ENCODE measurements at regions not wholly inside any gene's neighbourhood (a gene's known extent, or its start where the extent isn't known, plus 50 kb on each side); places are given as distances from the start of the nearest gene placed in this dataset.

GRCh38 chr7:19249281-19249680 lies 104.1 kb upstream of the FERD3L start:
- TF ChIP-seq CTCF (IDR thresholded peaks at IDR 0.05) (no peak), POLR2A (IDR thresholded peaks at IDR 0.05) (no peak)

Measured in esophagus squamous epithelium (tissue), 4 donors.